ENCODE measurements at regions not wholly inside any gene's neighbourhood (a gene's known extent, or its start where the extent isn't known, plus 50 kb on each side); places are given as distances from the start of the nearest gene placed in this dataset.

DNA sequence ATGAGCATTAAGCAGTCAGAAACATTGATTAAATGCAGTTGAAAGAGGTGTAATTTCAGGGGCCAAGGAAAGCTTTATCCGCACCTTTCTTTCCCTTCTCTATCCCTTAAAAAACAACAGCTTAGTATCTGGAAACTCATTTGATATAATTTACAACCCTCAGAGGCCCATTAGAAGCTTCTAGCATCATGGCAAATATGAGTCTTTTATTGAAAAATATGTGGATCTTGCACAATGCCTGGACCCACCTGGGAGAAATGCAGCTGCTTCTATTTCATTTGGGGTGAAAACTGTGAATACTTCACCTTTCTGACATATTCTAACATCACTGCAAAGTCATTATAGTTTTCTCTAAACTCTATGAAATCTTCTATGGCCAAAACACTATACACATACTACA lies 492.2 kb upstream of the PSMD7 start:
- TF ChIP-seq, protein P1, sequence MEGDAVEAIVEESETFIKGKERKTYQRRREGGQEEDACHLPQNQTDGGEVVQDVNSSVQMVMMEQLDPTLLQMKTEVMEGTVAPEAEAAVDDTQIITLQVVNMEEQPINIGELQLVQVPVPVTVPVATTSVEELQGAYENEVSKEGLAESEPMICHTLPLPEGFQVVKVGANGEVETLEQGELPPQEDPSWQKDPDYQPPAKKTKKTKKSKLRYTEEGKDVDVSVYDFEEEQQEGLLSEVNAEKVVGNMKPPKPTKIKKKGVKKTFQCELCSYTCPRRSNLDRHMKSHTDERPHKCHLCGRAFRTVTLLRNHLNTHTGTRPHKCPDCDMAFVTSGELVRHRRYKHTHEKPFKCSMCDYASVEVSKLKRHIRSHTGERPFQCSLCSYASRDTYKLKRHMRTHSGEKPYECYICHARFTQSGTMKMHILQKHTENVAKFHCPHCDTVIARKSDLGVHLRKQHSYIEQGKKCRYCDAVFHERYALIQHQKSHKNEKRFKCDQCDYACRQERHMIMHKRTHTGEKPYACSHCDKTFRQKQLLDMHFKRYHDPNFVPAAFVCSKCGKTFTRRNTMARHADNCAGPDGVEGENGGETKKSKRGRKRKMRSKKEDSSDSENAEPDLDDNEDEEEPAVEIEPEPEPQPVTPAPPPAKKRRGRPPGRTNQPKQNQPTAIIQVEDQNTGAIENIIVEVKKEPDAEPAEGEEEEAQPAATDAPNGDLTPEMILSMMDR (IDR thresholded peaks at IDR 0.05): no peak
- TF ChIP-seq POLR2A (IDR thresholded peaks at IDR 0.05) (no peak), EP300 (IDR thresholded peaks at IDR 0.05) (no peak)

All from upper lobe of left lung (tissue), 4 donors.